ENCODE measurements at regions not wholly inside any gene's neighbourhood (a gene's known extent, or its start where the extent isn't known, plus 50 kb on each side); places are given as distances from the start of the nearest gene placed in this dataset.
"Not testable (repeated sequence)": the region's sequence is repeated elsewhere in the genome, so short reads cannot be mapped to it uniquely, and the experiment has no call there.

- in situ Hi-C loops (cut with MboI; ENCODE audit: low sequenced_read_pairs): no loop called here
Observed at GRCh38 chr9:107594908-107595530, 105.5 kb upstream of the KLF4 start.

- in situ Hi-C loops (cut with MboI; ENCODE audit: low sequenced_read_pairs): no loop called here
Observed at GRCh38 chr9:107593224-107593870, 103.8 kb upstream of the KLF4 start.

DNA sequence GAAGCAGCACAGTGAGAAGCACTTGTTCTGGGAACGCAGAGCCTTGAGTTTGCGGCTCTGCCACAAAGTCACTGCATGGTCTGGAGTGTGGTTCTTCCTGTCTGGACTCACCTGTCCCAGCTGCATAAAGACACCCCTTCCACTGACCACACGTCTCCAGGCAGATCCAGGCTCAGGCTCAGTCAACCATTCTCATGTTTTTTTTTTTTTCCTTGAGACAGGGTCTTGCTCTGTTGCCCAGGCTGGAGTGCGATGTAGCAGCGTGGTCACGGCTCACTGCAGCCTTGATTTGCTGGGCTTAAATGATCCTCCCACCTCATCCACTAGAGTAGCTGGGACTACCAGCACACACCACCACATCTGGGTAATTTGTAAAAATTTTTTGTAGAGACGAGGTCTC is 102.9 kb upstream of the KLF4 start:
- in situ Hi-C loops (cut with MboI; ENCODE audit: low sequenced_read_pairs): no loop called here

DNA sequence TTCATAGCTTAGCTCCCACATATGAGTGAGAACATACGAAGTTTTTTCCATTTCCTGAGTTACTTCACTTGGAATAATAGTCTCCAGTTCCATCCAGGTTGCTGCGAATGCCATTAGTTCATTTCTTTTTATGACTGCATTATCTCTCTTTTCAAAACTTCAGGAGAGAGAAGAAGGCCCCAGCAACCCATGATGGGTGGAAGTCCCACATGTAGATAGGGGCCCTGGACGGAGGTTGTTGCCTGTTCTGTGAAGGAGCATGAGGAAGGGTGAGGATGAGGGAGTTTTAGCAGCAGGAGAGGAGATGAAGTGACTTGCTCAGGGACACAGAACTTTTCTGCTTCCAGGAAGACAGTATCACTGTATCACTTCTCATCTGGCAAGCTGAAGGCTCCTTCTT is 102.2 kb upstream of the KLF4 start:
- in situ Hi-C loops (cut with MboI; ENCODE audit: low sequenced_read_pairs): no loop called here

DNA sequence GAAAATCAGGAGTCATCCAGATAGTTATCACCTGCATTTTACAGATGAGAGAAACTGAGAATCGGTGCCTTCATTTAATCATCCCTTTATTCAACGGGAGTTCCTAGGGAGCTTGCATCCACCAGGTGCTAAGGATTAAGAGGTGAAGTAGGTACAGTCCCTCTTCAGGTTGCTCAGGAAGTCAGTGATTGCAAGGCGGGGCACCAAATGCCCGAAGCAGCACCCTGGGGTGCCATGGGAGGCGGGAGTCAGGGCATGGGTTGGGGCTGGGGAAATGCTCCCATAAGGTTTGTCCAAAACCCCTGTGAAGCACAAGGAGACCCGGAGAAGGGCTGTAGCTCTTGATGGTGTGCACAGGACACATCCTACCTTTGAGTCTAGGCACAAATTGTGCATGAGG is 98.8 kb upstream of the KLF4 start:
- in situ Hi-C loops (cut with MboI; ENCODE audit: low sequenced_read_pairs): no loop called here

DNA sequence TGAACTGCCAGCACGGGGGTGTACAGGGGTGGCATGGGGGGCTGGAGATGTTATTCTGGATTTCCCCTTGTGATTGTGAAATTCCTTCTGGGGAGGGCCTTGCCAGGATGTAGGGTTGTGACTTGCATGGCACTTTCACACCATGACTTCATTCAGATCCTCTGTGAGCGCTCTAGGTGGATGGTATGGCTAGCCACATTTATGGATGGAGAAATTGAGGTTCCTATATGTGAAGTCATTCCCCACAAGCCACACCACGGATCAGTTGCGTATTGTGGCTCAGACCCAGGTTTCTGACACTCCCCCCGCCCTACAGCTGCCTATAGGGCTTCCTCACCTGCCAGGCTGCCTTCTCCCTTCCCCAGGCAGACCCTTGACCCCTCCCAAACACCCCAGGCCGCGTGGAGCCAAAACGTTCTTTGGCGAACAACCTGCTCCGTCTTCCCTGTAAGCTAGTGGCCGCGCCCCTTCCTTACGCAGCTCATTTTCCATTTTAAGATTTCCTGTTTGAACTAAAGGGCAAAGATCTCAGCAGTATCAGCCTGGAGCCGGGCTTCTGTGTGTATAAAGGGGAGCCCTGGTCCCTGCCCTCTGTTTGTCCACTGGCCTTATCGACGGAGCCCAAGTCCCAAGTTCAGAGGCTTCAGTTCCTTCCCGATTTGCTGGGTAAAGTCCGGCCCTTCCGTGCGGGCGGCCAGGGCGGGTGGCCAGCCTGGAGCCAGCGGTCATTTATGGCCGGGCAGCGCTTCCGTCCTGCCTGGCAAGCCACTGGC is 97.8 kb upstream of the KLF4 start:
- in situ Hi-C loops (cut with MboI; ENCODE audit: low sequenced_read_pairs): no loop called here

GRCh38 chr9:107586493-107586892 is 96.9 kb upstream of the KLF4 start:
- in situ Hi-C loops (cut with MboI; ENCODE audit: low sequenced_read_pairs): no loop called here

- in situ Hi-C loops (cut with MboI; ENCODE audit: low sequenced_read_pairs): no loop called here
Observed at GRCh38 chr9:107585465-107585864, 95.9 kb upstream of the KLF4 start.

GRCh38 chr9:107584944-107585343 is 95.4 kb upstream of the KLF4 start:
- in situ Hi-C loops (cut with MboI; ENCODE audit: low sequenced_read_pairs): no loop called here

GRCh38 chr9:107584186-107584585 is 94.6 kb upstream of the KLF4 start:
- in situ Hi-C loops (cut with MboI; ENCODE audit: low sequenced_read_pairs): no loop called here

DNA sequence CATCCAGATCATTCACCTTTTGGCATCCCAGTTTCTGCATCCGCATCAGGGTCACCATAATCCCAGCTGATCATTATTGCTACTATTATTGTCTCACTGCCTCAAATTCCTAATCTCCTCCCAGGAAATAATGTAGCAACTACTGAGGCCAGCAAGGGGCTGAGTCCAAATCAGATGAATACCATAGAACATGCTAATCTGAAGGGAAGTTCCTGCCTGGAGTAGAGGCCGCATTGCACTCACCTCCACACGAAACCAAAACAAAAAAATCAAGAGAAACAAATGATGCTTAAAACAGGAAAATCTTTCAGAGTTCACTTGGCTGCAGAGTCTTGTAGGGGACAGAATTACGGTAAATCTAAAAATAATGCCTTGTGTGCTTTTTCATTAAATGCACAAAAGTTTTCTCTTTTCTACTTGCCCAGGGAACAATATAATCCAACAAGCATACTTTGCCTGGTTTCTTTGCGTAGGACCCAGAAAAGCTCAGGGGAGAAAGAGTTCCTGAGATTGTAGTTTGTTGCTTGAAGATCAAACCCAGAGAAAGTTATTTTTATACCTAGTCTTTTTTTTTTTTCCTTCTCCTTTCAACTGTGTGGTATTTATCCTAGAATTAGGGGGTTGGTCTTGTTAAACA is 87.7 kb upstream of the KLF4 start:
- in situ Hi-C loops (cut with MboI; ENCODE audit: low sequenced_read_pairs): no loop called here

DNA sequence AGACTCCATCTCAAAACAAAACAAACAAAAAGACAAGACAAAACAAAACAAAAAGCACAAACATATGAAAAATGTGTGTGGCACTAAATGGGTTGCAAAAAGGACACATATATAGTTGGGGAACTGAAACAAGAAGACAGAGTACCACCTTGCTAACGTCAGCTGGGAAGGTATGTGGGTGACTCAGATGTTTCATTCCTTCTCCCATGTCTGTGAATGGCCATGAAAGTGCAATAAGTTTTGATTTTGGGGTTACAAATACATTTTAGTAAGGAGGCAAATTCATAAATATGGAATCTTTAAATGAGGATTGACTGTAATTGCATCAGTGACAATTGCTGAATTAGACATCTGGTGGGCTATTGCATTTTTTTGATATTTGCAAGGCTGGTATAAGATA is 81.6 kb upstream of the KLF4 start:
- in situ Hi-C loops (cut with MboI; ENCODE audit: low sequenced_read_pairs): no loop called here

GRCh38 chr9:107569174-107569573 is 79.6 kb upstream of the KLF4 start:
- in situ Hi-C loops (cut with MboI; ENCODE audit: low sequenced_read_pairs): no loop called here

GRCh38 chr9:107568406-107568805 is 78.8 kb upstream of the KLF4 start:
- in situ Hi-C loops (cut with MboI; ENCODE audit: low sequenced_read_pairs): not testable (repeated sequence)

- in situ Hi-C loops (cut with MboI; ENCODE audit: low sequenced_read_pairs): no loop called here
Observed at GRCh38 chr9:107567462-107567861, 77.9 kb upstream of the KLF4 start.

DNA sequence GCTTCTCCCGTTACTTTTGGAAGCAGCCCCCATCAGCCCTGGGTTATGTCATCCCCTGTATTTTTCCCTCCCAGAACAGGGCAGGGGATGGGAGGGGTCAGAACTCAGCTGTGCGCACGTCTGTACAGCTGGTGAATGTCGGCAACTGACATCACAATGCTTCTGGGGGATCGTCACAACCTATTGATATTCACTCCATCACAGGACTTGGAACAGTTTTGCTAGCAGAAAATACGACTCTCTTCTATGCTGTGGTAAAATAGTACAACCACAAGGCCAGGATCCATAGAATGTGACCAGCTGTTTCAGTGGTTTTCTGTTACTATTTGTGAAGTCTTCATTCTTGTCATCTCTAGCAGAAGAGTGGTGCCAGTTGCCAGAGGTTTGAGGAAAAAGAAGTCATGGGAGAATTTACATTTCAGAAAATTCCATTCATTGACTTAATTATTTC is 77.1 kb upstream of the KLF4 start:
- in situ Hi-C loops (cut with MboI; ENCODE audit: low sequenced_read_pairs): no loop called here

GRCh38 chr9:107562798-107563197 is 73.2 kb upstream of the KLF4 start:
- in situ Hi-C loops (cut with MboI; ENCODE audit: low sequenced_read_pairs): no loop called here

- in situ Hi-C loops (cut with MboI; ENCODE audit: low sequenced_read_pairs): no loop called here
Observed at GRCh38 chr9:107559494-107560086, 70.0 kb upstream of the KLF4 start.

DNA sequence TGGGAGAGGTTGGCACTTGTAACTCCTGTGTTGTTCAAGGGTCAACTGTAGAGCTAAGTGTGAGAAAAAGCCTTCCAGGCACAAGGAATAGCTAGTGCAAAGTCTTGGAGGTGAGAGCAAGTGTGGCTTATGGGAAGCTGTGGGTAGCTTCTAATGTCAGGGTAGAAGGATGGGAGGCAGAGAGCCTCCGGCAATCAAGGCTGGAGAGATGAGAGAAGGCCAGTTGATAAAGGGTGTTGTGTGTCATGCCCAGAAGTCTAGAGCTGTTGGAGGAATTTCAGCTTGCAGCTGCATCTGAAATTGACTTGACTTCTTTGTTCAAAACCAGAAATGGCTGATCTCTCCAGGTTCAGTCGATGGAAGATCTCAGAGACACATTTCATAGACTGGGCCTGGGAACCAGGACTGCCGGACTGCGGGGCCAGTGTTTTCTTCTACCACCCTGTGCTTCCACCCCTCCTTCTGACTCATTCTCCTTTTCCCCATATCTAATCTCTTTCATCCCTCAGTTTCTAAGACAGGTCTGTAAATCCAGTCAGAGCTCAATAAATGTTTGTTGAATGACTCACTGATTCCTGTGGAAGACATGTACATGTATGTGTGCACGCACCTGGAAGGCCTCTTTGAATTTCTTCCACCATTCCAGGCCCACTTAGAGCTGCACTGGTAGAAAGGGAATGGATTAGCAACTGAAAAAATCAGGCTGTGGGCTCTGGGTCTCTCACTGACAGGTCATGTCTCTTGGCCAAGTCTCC is 67.8 kb upstream of the KLF4 start:
- in situ Hi-C loops (cut with MboI; ENCODE audit: low sequenced_read_pairs): no loop called here

DNA sequence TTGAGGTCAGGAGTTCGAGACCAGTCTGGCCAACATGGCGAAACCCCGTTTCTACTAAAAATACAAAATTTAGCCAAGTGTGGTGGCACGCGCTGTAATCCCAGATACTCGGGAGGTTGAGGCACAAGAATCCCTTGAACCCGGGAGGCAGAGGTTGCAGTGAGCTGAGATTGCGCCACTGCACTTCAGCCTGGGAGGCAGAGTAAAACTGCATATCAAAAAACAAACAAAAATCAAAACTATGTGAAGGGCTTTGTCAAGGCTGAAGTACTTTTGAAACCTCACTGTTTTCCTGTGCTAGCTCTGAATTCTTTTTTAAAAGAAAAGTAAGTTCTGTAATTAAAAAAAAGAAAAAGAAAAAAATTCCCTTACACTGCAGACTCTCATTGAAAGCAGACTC is 65.1 kb upstream of the KLF4 start:
- in situ Hi-C loops (cut with MboI; ENCODE audit: low sequenced_read_pairs): no loop called here
